ENCODE measurements at regions not wholly inside any gene's neighbourhood (a gene's known extent, or its start where the extent isn't known, plus 50 kb on each side); places are given as distances from the start of the nearest gene placed in this dataset.
"Not testable (repeated sequence)": the region's sequence is repeated elsewhere in the genome, so short reads cannot be mapped to it uniquely, and the experiment has no call there.

DNA sequence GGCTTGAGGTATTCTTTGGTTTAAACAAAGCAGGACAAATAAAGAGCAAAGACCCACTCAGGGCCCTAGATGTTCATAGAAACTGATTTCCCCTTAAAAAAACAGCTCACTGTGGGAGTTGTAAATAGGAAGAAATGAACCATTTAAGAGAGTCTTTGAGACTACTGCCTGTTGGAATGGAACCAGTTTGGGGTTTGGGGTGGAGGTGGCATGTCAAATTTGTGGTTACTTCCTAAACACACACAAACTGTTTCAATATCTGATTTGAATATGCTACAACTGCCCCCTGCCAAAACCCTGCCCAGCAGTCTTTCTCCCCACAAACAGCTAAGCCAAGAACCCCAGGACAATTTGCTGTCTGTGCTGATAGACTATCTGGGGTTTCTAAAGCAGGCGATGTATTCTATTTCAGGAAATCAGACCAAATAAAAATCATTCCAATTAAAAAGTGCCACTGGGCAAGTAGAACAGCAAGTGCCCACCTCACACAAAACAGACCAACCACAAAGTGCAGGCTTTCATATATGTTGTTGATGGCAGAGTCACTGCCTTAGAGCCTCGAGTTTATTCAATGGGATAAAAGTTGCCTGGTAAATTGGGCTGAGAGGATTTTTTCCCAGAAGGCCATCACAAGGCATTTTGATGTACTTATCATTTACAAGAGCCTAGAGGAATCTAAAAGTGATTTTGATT, 293.9 kb upstream of the PROK2 start:
- DNase-seq, result no peak

DNA sequence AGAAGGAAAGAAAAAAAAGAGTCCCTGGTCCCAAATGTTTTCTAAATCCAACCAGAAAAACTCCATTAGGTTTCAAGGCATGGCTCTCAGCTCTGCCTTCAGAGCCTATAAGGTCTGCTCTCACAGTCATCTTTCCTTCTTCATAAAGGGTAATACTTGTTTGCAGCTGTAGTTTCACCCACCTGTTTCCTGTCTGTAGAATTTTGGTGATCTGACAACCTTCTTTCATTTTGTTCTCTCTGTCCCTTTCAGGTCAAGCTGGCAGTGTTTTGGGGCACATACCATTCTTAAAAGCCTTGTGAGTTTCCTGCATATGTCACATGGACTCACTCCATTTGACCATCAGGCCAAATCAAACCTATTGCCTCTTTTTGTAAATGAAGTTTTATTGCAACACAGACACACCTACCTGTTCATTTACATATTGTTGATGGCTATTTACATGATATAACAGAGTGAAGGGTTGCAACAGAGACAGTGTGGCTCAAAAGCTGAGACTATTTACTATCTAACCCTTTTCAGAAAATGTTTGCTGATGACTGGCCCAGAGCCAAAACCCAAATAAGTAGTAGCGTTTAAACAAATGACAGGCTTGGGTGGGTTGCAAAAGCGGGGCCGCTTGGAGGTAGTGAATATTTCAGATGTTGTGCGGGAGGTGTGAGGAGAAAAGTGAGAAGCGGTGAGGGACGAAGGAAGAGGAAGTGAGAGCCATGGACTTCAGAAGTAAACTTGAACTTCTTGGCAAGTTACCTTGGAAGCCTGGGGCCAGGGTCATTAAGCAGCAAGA, 292.7 kb upstream of the PROK2 start:
- DNase-seq, result no peak

DNA sequence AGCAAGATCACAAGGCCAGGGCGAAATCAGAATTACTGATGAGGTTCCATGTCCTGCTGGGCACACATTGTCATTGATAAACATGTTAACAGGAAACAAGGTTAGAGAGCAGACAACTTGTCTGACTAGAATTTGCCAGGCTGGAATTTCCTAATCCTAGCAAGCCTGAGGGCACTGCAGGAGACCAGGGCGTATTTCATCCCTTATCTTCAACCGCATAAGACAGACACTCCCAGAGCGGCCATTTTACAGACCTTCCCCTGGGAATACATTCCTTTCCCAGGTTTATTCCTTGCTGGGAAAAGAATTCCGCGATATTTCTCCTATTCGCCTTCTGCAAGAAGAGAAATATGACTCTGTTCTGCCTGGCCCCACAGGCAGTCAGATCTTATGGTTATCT, 290.9 kb upstream of the PROK2 start:
- DNase-seq, result not testable (repeated sequence)

DNA sequence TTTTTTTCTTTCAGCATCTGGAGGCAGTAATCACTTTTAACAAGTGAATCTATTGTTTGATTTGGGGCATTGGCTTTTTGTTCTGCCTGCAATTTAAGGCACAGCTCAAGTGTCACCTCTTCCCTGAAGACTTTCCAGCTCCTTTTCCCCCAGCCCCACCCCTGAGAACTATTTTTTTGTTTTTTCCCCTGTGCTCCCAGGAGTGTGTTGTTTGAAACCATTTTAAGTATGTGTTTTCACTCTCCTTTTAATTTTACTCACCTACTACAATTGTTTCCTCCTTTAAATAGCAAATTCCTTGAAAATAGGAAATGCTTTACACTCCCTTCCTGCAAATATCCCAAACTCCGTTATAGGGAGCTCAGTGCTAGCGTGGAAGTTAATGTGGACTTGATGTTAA, 286.7 kb upstream of the PROK2 start:
- no peak for DNase-seq

DNA sequence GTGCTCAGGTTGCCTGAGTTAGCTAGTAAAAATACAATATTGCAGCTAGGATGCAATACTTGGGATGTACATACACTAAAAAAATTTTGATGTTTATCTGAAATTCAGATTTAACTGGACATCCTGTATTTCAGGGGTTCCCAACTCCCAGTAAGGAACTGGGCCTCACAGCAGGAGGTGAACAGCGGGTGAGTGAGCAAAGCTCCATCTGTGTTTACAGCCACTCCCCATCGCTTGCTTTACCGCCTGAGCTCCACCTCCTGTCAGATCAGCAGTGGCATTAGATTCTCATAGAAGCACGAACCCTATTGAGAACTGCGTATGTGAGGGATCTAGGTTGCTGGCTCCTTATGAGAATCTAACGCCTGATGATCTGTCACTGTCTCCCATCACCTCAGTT, 285.1 kb upstream of the PROK2 start:
- no peak for DNase-seq

DNA sequence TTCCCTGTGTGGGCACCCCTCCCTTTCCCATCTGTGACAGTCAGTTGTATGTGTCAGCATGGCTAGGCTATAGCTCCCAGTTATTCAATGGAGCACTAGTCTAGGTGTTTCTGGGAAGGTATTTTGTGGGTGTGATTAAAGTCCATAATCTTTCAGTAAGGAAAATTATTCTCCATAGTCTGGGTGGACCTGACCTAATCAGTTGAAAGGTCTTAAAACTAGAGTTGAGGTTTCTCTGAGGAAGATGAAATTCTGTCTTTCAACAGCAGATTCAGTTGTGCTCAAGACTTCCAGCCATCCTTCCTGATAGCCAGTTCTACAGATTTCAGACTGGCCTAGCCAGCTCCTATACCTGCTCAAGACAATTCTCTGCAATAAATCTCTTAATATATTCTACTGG, 284.6 kb upstream of the PROK2 start:
- no peak for DNase-seq

DNA sequence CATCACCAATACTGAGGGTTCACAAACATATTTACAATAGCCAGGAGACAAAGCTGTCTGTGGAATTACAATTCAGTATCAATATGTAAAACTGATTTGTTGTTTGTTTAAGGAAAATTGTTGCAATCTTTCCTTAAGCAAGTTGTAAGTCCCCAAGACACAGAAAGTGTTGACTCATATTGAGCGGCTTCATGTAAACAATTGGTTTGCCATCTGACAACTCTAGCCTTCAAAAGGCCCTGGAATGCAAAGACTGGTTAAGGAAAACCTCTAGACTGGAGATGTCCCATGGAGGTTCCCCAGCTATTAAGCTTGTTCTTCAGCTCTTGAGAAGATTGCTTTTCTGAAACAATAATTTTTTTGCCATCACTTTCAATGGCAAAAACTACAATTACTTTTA, 283.7 kb upstream of the PROK2 start:
- DNase-seq, result no peak

DNA sequence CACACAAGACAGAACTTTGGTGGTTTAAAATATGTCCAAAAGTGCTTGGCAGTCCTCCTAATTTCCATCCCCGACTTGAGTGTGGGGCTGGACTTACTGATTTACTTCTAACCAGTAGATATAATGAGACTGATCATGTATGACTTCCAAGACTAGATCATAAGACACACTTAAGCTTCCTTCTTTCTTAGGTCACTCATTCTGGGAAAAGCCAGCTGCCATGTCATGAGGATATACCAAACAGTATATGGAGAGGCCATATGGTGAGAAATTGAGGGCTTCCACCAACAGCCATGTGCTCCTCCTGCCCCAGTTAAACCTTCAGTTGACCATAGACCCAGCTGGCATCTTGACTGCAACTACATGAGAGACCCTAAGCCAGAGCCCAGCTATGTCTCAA, 282.8 kb upstream of the PROK2 start:
- no peak for DNase-seq

DNA sequence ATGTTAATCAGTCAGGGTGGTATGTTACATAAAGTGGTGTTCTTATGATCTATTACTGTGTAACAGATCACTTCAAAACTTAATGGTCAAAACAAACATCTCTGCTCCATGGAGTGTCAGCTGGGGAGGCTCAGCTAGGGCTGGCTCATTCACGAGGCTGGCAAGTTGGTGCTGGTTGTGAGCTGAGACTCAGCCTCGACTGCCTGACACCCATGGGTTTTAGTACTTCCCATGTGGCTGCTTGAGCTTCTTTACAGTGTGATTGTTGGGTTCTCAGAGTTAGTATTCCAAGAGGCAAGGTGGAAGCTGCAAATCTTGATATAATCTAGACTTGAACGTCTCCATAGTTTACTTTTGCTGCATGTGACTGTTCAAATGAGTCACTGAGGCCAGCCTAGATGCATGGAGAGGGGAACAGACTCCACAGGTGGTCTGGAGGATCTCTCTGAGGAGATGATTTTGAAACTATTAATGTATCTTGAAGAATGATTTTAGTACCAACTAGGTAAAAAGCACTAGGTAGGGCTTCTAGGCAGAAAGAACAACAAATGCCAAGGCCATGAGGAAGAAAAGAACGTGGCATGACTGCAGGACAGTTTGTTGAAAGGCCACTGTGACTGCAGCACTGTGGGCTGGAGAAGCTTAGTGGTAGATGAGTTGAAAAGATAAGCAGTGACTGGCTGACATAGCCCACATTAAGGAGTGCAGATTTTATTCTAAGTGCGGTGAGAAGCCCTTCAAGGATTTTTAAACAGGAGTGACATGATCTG, 281.1 kb upstream of the PROK2 start:
- DNase-seq, result no peak

DNA sequence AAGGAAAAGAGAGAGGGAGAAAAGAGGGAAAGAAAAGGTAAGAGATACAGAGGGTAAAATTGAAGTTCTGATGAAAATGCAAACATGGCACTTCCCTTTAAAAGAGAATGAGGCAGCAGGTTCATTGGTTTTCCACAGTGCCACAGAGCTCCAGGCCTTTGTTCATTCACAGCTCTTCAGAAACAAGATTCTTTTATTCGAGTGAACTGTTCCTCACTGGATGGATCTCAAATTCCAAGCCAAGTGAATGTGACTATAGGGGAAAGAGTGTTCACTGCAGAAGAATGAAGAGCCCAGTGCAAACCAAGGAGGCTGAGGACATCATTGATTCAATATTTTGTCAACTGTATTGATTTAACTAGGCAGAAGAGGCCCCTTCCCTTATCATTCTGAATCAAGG, 280.3 kb upstream of the PROK2 start:
- DNase-seq, result no peak

DNA sequence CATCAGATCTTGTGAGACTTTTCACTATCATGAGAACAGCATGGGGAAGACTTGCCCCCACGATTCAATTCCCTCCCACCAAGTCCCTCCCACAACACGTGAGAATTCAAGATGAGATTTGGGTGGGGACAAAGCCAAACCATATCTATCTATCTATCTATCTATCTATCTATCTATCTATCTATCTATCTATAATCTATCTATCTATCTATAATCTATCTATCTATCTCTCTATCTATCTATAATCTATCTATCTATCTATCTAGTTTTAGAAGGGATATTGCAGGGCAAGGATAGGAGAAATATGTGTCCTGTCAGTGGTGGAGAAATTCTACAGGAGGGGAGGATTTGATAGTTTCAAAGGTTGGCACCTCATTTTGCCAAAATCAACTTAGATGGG, 279.8 kb upstream of the PROK2 start:
- DNase-seq, result not testable (repeated sequence)

DNA sequence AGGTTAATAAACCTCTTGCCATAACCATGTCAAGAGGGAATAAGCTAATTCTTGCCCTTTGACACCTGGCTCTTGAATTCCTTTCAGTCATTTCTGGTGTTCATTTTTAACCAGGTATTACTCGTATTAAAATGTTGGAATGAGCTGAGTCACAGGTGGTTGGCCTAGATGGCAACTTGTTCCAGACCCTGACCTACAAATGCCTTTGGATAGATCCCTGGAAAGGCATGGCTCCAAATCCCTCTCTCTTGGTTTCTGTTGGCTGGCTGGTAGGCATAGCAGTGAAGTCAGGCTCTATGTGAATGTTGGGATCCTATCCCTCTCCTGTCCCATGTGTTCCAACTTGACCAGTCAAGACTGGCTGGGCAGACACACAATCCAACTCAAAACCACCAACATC, 277.1 kb upstream of the PROK2 start:
- DNase-seq, result no peak

DNA sequence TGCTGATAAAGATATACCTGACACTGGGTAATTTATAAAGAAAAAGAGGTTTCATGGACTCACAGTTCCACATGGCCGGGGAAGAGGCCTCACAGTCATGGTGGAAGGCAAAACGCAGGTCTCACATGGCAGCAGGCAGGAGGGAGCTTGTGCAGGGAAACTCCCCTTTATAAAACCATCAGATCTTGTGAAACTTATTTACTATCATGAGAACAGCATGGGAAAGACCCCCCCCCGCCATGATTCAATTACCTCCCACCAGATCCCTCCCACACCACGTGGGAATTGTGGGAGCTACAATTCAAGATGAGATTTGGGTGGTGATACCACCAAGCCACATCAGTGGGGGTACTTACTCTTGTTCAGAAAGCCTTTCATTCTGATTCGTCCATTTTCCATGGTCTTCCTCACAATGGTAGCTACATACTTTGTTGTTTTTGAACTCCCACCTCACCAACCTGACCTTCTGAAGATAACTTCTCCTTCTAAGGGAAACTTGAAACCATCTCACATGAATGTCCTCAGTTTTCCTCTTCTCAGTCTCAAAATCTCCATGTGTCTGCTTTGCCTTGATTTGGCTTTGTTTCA, 275.6 kb upstream of the PROK2 start:
- DNase-seq, result no peak

DNA sequence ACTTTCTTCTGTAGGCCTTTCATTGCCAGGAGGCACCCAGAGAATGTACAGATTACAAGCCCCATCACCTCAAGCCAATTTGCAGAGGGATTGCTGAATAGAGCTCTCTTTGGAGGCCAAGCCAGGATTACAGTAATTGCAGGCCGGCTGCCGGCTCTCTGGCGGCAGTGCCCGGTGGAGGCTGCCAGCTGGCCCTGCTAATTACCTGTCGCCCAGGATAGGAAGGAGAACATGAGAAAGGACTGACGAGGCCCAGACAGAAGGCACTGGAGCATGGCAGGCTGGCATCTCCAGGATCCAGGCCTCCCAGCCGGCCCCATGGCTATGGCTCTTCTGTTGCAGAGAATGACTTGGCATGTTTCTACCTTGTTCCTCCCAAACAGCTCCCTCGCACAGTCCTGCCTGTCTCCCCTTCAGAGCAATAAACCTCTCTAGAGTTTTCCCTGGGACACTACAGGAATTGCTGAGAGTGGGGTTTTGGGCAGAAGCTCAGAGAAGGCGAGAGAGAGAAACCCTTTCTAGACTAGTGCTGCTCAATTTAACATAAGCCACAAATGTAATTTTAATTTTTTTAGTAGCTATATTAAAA, 273.6 kb upstream of the PROK2 start:
- no peak for DNase-seq

DNA sequence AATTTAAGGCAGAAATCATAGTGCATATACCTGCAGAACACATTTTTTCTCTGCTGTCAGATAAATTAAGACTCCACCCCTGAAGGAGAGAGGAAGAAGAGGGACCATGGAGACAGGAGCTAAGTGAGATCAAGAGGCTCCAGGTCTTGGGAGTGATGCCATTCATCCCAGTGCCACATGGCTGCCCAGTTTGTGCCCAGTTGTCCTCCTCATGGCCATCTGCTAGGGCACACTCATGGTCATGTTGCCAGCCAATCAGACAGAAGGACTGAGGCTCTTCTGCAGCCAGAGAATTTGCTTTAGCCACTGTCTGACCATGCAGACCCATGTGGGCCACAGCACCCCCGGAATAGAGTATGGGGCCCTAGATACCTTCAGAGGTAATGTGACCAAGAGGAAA, 270.5 kb upstream of the PROK2 start:
- no peak for DNase-seq

DNA sequence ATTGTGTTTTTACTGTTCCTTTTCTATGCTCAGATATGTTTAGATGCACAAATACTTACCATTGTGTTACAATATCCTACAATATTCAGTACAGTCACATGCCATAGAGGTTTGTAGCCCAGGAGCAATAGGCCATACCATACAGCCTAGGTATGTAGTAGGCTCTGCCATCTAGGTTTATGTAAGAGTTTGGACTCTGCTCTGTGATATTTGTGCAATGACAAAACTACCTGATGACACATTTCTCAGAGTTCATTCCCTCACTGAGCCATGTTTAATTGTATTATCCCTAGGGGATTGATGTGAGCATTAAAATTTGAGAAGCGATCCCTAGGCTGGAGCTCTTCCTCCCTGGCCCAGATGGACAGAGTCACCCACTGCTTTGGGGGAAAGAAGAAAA, 270.0 kb upstream of the PROK2 start:
- no peak for DNase-seq

DNA sequence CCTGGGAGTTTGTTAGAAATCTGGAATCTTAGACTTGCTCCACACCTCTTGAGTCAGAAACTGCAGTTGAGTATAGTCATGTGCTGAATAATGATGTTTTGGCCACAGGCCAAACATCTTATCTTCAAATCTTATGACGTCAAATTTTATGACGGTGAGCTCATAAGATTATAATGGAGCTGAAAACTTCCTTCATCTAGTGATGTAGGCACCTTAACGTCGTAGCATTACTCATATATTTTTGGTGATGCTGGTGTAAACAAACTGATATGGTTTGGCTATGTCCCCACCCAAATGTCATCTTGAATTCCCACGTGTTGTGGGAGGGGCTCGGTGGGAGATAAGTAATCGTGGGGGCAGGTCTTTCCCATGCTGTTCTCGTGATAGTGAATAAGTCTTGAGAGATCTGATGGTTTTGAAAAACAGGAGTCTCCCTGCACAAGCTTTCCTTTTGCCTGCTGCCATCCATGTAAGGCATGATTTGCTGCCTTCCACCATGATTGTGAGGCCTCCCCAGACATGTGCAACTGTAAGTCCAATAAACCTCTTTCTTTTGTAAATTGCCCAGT, 268.0 kb upstream of the PROK2 start:
- DNase-seq, result no peak

DNA sequence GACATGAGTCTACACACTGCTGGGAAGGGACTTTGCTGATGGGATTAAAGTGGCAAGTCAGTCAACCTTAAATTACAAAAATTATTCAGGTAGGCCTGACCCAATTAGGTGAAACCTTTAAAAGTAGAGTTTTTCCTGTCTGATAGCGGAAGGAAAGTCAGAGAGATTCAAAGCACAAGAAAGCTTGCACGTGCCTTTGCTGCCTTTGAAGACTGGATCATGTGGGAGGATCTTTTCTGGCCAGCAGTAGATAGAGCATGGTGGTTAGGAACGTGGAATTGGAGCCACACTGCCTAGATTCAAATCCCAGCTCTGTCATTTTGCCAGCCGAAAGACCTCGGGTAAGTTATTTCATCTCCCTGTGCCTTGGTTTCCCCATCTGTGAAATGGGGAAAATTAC, 265.8 kb upstream of the PROK2 start:
- no peak for DNase-seq

DNA sequence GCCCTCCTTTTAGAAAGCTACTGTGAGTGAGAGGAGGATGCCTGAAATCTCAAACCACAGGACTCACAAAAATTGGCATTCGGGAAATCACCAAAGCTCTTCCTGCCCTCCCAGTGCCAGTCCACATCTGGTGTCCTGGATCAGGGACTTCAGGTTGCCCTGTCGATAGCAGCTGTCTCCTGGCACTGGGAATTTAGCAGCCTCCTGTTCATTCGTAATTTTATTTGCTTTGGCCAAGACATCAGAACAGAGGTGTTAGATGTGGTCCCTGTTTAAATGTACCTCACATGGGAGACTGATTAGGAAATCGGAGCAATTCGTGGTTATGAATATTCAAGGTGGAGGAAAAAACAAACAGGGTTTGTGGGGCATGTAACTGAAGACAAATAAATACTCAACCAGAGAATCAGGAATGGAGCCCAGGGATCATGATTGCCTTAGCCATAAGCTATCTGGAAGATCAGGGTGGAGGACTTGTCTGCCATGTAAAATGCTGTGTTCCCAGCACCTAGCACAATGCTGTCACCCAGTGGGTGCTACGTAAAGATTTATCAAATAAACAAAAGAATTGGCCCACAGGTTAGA, 265.2 kb upstream of the PROK2 start:
- DNase-seq, result no peak

DNA sequence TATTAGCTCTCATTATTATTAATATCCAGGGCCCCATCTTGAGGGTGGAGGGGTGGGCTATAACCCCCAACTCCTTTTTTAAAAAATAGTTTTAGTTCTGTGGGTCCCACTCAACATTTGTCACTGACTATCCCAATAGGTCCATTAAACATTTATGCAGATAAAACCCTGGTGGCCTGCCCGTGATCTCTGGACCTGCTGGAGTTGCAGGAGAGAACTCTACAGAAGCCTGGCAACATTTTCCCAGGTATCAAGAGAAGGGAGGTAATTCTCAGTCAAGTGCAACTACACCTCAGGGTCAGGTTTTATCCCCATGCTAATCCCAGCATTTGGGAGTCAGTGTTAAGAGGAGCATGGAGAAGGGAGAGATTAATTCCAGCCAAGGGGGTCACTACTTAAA, 264.4 kb upstream of the PROK2 start:
- no peak for DNase-seq

DNA sequence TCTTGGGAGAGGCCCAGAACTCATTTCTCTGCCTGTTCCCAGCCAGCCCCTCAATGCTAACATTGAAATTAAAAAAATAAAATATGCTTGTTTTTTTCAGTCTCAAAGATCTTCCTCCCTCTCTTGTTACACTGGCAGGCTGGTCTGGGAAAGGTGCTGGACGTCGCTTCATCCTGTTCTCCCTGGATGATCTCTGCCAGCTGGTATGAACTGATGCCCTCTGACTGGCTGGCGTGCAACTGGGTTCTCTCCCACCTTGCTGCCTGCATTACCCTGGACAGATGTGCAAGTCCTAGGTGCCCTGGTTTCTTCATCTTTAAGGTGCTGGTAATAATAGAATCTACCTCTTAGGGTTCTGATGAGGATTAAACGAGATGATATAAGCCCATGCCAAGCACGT, 263.9 kb upstream of the PROK2 start:
- DNase-seq, result no peak

DNA sequence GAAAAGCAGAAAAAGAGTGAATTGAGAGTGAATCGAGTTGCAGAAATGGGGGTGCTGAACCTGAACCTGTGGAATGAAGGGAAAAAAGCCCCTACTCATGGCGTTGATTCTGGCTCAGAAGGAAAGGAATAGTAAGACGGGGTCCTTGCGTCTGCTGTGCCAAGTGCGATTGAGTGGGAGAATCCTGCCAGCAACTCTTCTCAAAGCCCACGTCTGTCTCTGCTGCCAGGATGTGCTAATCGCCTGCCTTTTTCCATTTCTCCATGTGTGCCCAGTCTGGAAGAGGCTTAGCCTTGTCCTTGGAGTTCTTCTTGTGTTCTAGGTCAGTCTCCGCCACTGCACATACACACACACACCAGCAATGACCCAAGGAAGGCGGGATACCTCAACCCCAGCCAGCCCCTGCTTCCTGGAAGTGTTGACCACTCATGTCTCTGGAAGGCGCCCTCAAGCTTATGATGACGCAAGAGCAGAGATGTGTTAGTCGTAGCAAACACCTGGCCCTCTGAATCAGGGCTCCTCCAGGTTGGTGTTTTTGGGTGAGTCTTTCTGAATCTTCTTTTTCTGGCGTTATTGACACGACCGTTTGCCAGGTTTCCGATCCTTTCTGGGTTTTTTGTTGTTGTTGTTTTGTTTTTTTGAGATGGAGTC, 262.4 kb upstream of the PROK2 start:
- DNase-seq, result no peak

Data from hindlimb muscle (tissue), 1 donor.